Gastrocnemius medialis (tissue), 4 donors: ENCODE measurements at regions not wholly inside any gene's neighbourhood (a gene's known extent, or its start where the extent isn't known, plus 50 kb on each side); places are given as distances from the start of the nearest gene placed in this dataset.

Experiments
- ATAC-seq, 2 donors: fragments of 150-250 bp; one replicate each; pipeline ENCODE4 v1.9.1; 2016
- DNase-seq, 2 donors: peaks; one replicate each; pipeline ENCODE4 v3.0.0-alpha.2; 2019
- H3K27ac ChIP-seq, 4 donors: fragments of 200-600 bp; sonication (generic); 1 replicate in 1 of 4; 2 replicates in 3 of 4; pipeline ENCODE4 v1.5.1; 2016 to 2018; ENCODE audit warnings: mild to moderate bottlenecking in 2 of 4, moderate library complexity in 1 of 4
- H3K27me3 ChIP-seq, 3 donors: fragments of 200-600 bp; sonication (generic) in 2 of 3; 1 replicate in 1 of 3; 2 replicates in 2 of 3; pipeline versions ENCODE4 v1.5.1 to v1.6.0; 2016 to 2019; ENCODE audit warnings: mild to moderate bottlenecking in 1 of 3, moderate library complexity in 1 of 3
- H3K36me3 ChIP-seq, 2 donors: fragments of 200-600 bp; sonication (generic) in 1 of 2; one replicate each; pipeline ENCODE4 v1.5.1; 2017 to 2018
- H3K4me1 ChIP-seq, 2 donors: fragments of 200-600 bp; sonication (generic) in 1 of 2; one replicate each; pipeline ENCODE4 v1.5.1; 2016 to 2017; ENCODE audit warnings: mild to moderate bottlenecking in 2 of 2
- H3K4me3 ChIP-seq, 4 donors: fragments of 200-600 bp; sonication (generic) in 3 of 4; 1 replicate in 1 of 4; 2 replicates in 3 of 4; pipeline ENCODE4 v1.5.1; 2016 to 2019; ENCODE audit warnings: mild to moderate bottlenecking in 2 of 4
- H3K9me3 ChIP-seq, 3 donors: fragments of 200-600 bp; sonication (generic) in 2 of 3; 1 replicate in 1 of 3; 2 replicates in 2 of 3; pipeline ENCODE4 v1.5.1; 2016 to 2019
- CTCF ChIP-seq, 5 experiments: fragments of 450-650 bp in 3 of 5; fragments of 200-600 bp in 2 of 5; sonication (generic) in 2 of 5; IDR thresholded peaks in 4 of 5; conservative IDR thresholded peaks in 1 of 5; 1 replicate in 4 of 5; 2 replicates in 1 of 5; pipeline ENCODE4 v1.5.1; 2016 to 2019; ENCODE audit warnings: antibody characterized with exemption in 5 of 5, mild to moderate bottlenecking in 3 of 5, moderate library complexity in 3 of 5
- POLR2A ChIP-seq, 2 donors: fragments of 450-650 bp; IDR thresholded peaks; one replicate each; pipeline ENCODE4 v1.6.1; 2017; ENCODE audit warnings: antibody characterized with exemption in 2 of 2, mild to moderate bottlenecking in 2 of 2, moderate library complexity in 2 of 2
- in situ Hi-C, 4 donors: fragments of 200-750 bp; cut with MboI; loops; one replicate each; pipeline versions ENCODE4 v1.15.0 to v1.8.0; 2017; ENCODE audit warnings: low sequenced_read_pairs in 4 of 4
- intact Hi-C: fragments of 100-400 bp; cut with DNase I; formaldehyde crosslinking; loops from one replicate; pipeline ENCODE4 v1.15.1; 2023; ENCODE audit warnings: low total_unique reads

GRCh38 chr4:60129740-60130139, 1070.4 kb upstream of the ADGRL3 start:
- no peak for TF ChIP-seq CTCF (IDR thresholded peaks at IDR 0.05 in 4 of 5, conservative IDR thresholded peaks at IDR 0.05 in 1 of 5)
- no peak for TF ChIP-seq POLR2A (IDR thresholded peaks at IDR 0.05)
- intact Hi-C loops (no loop called here), in situ Hi-C loops (loop anchor here in 1 of 4 donors (25.0 kb wide), 1 partner anchor 158 kb away; no protein-coding TSS in a partner anchor)
- Histone ChIP-seq H3K4me1 (no peaks in the 10 kb centered on the region), H3K9me3 (no peaks in the 10 kb centered on the region), H3K27me3 (no peaks in the 10 kb centered on the region), H3K4me3 (no peak overlapping the region), H3K27ac (no peak overlapping the region), H3K36me3 (no peaks in the 10 kb centered on the region)
- no peak for DNase-seq
- no peak for ATAC-seq

GRCh38 chr4:60133375-60133774, 1066.8 kb upstream of the ADGRL3 start:
- TF ChIP-seq CTCF (IDR thresholded peaks at IDR 0.05 in 4 of 5, conservative IDR thresholded peaks at IDR 0.05 in 1 of 5) (no peak), POLR2A (IDR thresholded peaks at IDR 0.05) (no peak)
- Histone ChIP-seq H3K36me3 (no peaks in the 10 kb centered on the region), H3K9me3 (no peaks in the 10 kb centered on the region), H3K4me3 (no peak overlapping the region), H3K27me3 (no peaks in the 10 kb centered on the region), H3K27ac (no peak overlapping the region), H3K4me1 (no peaks in the 10 kb centered on the region)
- no peak for ATAC-seq
- intact Hi-C loops (no loop called here), in situ Hi-C loops (loop anchor here in 1 of 4 donors (25.0 kb wide), 1 partner anchor 154 kb away; no protein-coding TSS in a partner anchor)
- no peak for DNase-seq

- Histone ChIP-seq H3K36me3 (no peaks in the 10 kb centered on the region), H3K27me3 (no peaks in the 10 kb centered on the region), H3K4me1 (no peaks in the 10 kb centered on the region), H3K27ac (no peak overlapping the region), H3K9me3 (no peaks in the 10 kb centered on the region), H3K4me3 (no peak overlapping the region)
- in situ Hi-C loops = loop anchor here in 1 of 4 donors (25.0 kb wide), 1 partner anchor 153 kb away; no protein-coding TSS in a partner anchor
- no peak for DNase-seq
- ATAC-seq = no peak
- intact Hi-C loops = no loop called here
- TF ChIP-seq POLR2A (IDR thresholded peaks at IDR 0.05) (no peak), CTCF (IDR thresholded peaks at IDR 0.05 in 4 of 5, conservative IDR thresholded peaks at IDR 0.05 in 1 of 5) (no peak)
These were observed 1066.0 kb upstream of the ADGRL3 start for GRCh38 chr4:60134099-60134498.

- no peak overlapping the region for H3K4me3 ChIP-seq
- no peak overlapping the region for H3K27ac ChIP-seq
- H3K4me1 ChIP-seq = no peaks in the 10 kb centered on the region
- in situ Hi-C loops = no loop called here
- no peaks in the 10 kb centered on the region for H3K27me3 ChIP-seq
- no peaks in the 10 kb centered on the region for H3K36me3 ChIP-seq
- intact Hi-C loops = no loop called here
- no peak for DNase-seq
- no peaks in the 10 kb centered on the region for H3K9me3 ChIP-seq
- no peak for ATAC-seq
- TF ChIP-seq POLR2A (IDR thresholded peaks at IDR 0.05) = no peak
- TF ChIP-seq CTCF (IDR thresholded peaks at IDR 0.05 in 4 of 5, conservative IDR thresholded peaks at IDR 0.05 in 1 of 5) = no peak
These were observed 1045.0 kb upstream of the ADGRL3 start for GRCh38 chr4:60155088-60155487.

- Histone ChIP-seq H3K9me3 (no peaks in the 10 kb centered on the region), H3K27me3 (no peaks in the 10 kb centered on the region), H3K4me3 (no peak overlapping the region), H3K36me3 (no peaks in the 10 kb centered on the region), H3K27ac (no peak overlapping the region), H3K4me1 (no peaks in the 10 kb centered on the region)
- intact Hi-C loops = no loop called here
- in situ Hi-C loops = no loop called here
- no peak for ATAC-seq
- no peak for DNase-seq
- TF ChIP-seq CTCF (IDR thresholded peaks at IDR 0.05 in 4 of 5, conservative IDR thresholded peaks at IDR 0.05 in 1 of 5) (no peak), POLR2A (IDR thresholded peaks at IDR 0.05) (no peak)
These were observed 1027.0 kb upstream of the ADGRL3 start for GRCh38 chr4:60173103-60173502.
